Keratinocyte (primary cell): ENCODE measurements at regions not wholly inside any gene's neighbourhood (a gene's known extent, or its start where the extent isn't known, plus 50 kb on each side); places are given as distances from the start of the nearest gene placed in this dataset.

Source experiments
- DNase-seq: peaks from one replicate; pipeline ENCODE4 v3.0.0-alpha.2; 2011; ENCODE audit warnings: low read depth, missing footprints, low spot score
- FAIRE-seq: peaks from 2 replicates; lab custom pipeline; 2011; peaks lifted over from hg19 to GRCh38; lab: Jason Lieb, UNC
- H2AFZ ChIP-seq: 2 replicates; pipeline ENCODE4 v1.6.0; 2012; ENCODE audit warnings: low read length, control low read depth, inconsistent platforms; ENCODE audit not compliant: control insufficient read depth
- H3K27ac ChIP-seq: 2 replicates; pipeline ENCODE4 v1.5.1; 2011; ENCODE audit warnings: low read length; ENCODE audit not compliant: control insufficient read depth, insufficient read depth
- H3K27me3 ChIP-seq: 3 replicates; pipeline ENCODE4 v1.6.0; 2011; ENCODE audit warnings: low read length; ENCODE audit not compliant: control insufficient read depth, insufficient read depth; ENCODE audit errors: extremely low read depth
- H3K36me3 ChIP-seq, 2 experiments: 2 replicates in 1 of 2; 3 replicates in 1 of 2; pipeline ENCODE4 v1.5.1; 2011; ENCODE audit warnings: low read length in 2 of 2, mild to moderate bottlenecking in 1 of 2; ENCODE audit not compliant: control insufficient read depth in 2 of 2, insufficient read depth in 2 of 2; ENCODE audit errors: extremely low read depth in 1 of 2
- H3K4me1 ChIP-seq: 3 replicates; pipeline ENCODE4 v1.5.1; 2011; ENCODE audit warnings: low read length; ENCODE audit not compliant: control insufficient read depth, insufficient read depth; ENCODE audit errors: extremely low read depth
- H3K4me2 ChIP-seq: 3 replicates; pipeline ENCODE4 v1.6.0; 2011; ENCODE audit warnings: low read depth, low read length; ENCODE audit not compliant: control insufficient read depth, insufficient read depth; ENCODE audit errors: extremely low read depth
- H3K4me3 ChIP-seq, 3 experiments: fragments of 200-600 bp in 1 of 3; sonication (generic) in 1 of 3; 2 replicates in 2 of 3; 3 replicates in 1 of 3; pipeline ENCODE4 v1.5.1; 2011 to 2016; ENCODE audit warnings: low read length in 3 of 3, mild to moderate bottlenecking in 3 of 3, control low read depth in 2 of 3, inconsistent platforms in 1 of 3, low read depth in 1 of 3, mixed read lengths in 1 of 3, mixed run types in 1 of 3, moderate library complexity in 1 of 3; ENCODE audit not compliant: control insufficient read depth in 2 of 3, insufficient read depth in 2 of 3; ENCODE audit errors: extremely low read depth in 1 of 3
- H3K79me2 ChIP-seq: 2 replicates; pipeline ENCODE4 v1.6.0; 2012; ENCODE audit warnings: low read length; ENCODE audit not compliant: control insufficient read depth, insufficient read depth
- H3K9ac ChIP-seq: 3 replicates; pipeline ENCODE4 v1.6.0; 2011; ENCODE audit warnings: low read length; ENCODE audit not compliant: control insufficient read depth, insufficient read depth; ENCODE audit errors: extremely low read depth
- H3K9me1 ChIP-seq: 3 replicates; pipeline ENCODE4 v1.6.0; 2011; ENCODE audit warnings: low read length; ENCODE audit not compliant: control insufficient read depth, insufficient read depth; ENCODE audit errors: extremely low read depth
- H3K9me3 ChIP-seq: 2 replicates; pipeline ENCODE4 v1.5.1; 2012; ENCODE audit warnings: low read depth, low read length; ENCODE audit not compliant: control insufficient read depth
- H4K20me1 ChIP-seq: 3 replicates; pipeline ENCODE4 v1.6.0; 2011; ENCODE audit warnings: low read length; ENCODE audit not compliant: control insufficient read depth, insufficient read depth; ENCODE audit errors: extremely low read depth
- CTCF ChIP-seq, 3 experiments: IDR thresholded peaks in 1 of 3; conservative IDR thresholded peaks in 1 of 3; optimal IDR thresholded peaks in 1 of 3; 2 replicates in 2 of 3; 3 replicates in 1 of 3; pipeline versions ENCODE3 to v1.5.1; 2011; ENCODE audit warnings: low read length in 3 of 3, mild to moderate bottlenecking in 3 of 3, moderate library complexity in 2 of 3, control low read depth in 1 of 3, inconsistent platforms in 1 of 3; ENCODE audit not compliant: insufficient read depth in 2 of 3; ENCODE audit errors: extremely low read depth in 1 of 3
- EZH2 ChIP-seq: IDR thresholded peaks from one replicate; pipeline ENCODE4 v1.6.1; 2012; ENCODE audit warnings: inconsistent platforms, mild to moderate bottlenecking, low read length, moderate library complexity
- dilution Hi-C: fragments of 300-500 bp; cut with MboI; formaldehyde crosslinking; loops from one replicate; pipeline ENCODE4 v1.7.0; 2020; ENCODE audit warnings: low sequenced_read_pairs; ENCODE audit not compliant: extremely low pct_ligation_motif_present

- Histone ChIP-seq H3K9ac (no peak overlapping the region), H3K27ac (no peak overlapping the region), H3K9me1 (no peaks in the 10 kb centered on the region), H4K20me1 (no peaks in the 10 kb centered on the region), H3K9me3 (no peaks in the 10 kb centered on the region), H3K79me2 (no peaks in the 10 kb centered on the region), H2AFZ (no peak overlapping the region), H3K27me3 (no peaks in the 10 kb centered on the region), H3K36me3 (no peaks in the 10 kb centered on the region), H3K4me1 (no peaks in the 10 kb centered on the region), H3K4me2 (no peak overlapping the region), H3K4me3 (no peak overlapping the region)
- FAIRE-seq (no peak), DNase-seq (no peak)
- dilution Hi-C loops, result no loop called here
- no peak for TF ChIP-seq CTCF (optimal IDR thresholded peaks at IDR 0.05 in 1 of 3, IDR thresholded peaks at IDR 0.05 in 1 of 3, conservative IDR thresholded peaks at IDR 0.05 in 1 of 3; ENCODE audit: extremely low read depth in 1 of 3, insufficient read depth in 2 of 3, low read length in 3 of 3)
- TF ChIP-seq EZH2, result no peak
Observed at GRCh38 chr7:113402005-113402404, 283.7 kb upstream of the SMIM30 start.

- no peaks in the 10 kb centered on the region for H3K79me2 ChIP-seq
- no peak for DNase-seq
- dilution Hi-C loops, result no loop called here
Observed at GRCh38 chr7:113394856-113395255, 276.5 kb upstream of the SMIM30 start.

More at GRCh38 chr7:113394856-113395255, 276.5 kb upstream of the SMIM30 start:
- Histone ChIP-seq H3K4me2 (no peak overlapping the region), H3K27ac (no peak overlapping the region), H3K36me3 (no peaks in the 10 kb centered on the region), H2AFZ (no peak overlapping the region), H3K9me1 (no peaks in the 10 kb centered on the region), H3K27me3 (no peaks in the 10 kb centered on the region), H3K9ac (no peak overlapping the region), H3K4me1 (no peaks in the 10 kb centered on the region), H3K4me3 (no peak overlapping the region), H4K20me1 (no peaks in the 10 kb centered on the region), H3K9me3 (no peaks in the 10 kb centered on the region)
- TF ChIP-seq CTCF (optimal IDR thresholded peaks at IDR 0.05 in 1 of 3, IDR thresholded peaks at IDR 0.05 in 1 of 3, conservative IDR thresholded peaks at IDR 0.05 in 1 of 3; ENCODE audit: extremely low read depth in 1 of 3, insufficient read depth in 2 of 3, low read length in 3 of 3) (no peak), EZH2 (no peak)
- no peak for FAIRE-seq
